HEK293 (cell line): ENCODE measurements at regions not wholly inside any gene's neighbourhood (a gene's known extent, or its start where the extent isn't known, plus 50 kb on each side); places are given as distances from the start of the nearest gene placed in this dataset.
"Not testable (repeated sequence)": the region's sequence is repeated elsewhere in the genome, so short reads cannot be mapped to it uniquely, and the experiment has no call there.

Experiments
- CTCF ChIA-PET: fragments of 350-600 bp; formaldehyde crosslinking; extraction: SDS; loops from one replicate; lab custom pipeline; 2021; ENCODE audit warnings: antibody characterized with exemption; lab: Yijun Ruan, JAX
- POLR2A ChIA-PET: fragments of 300-600 bp; formaldehyde crosslinking; extraction: SDS; loops from one replicate; lab custom pipeline; 2020; ENCODE audit warnings: antibody characterized with exemption, inconsistent platforms; lab: Yijun Ruan, JAX
- H3K27ac ChIP-seq: fragments of 200-500 bp; sonication (Bioruptor generic); 2 replicates; pipeline ENCODE4 v1.5.1; 2014; ENCODE audit warnings: low read depth, low read length, control low read depth, inconsistent platforms; ENCODE audit errors: extremely low read depth
- H3K36me3 ChIP-seq, 2 experiments: fragments of 200-500 bp in 1 of 2; sonication (Bioruptor generic) in 1 of 2; 1 replicate in 1 of 2; 2 replicates in 1 of 2; pipeline ENCODE4 v1.5.1; 2014 to 2017; ENCODE audit warnings: inconsistent platforms in 2 of 2, low read length in 2 of 2; ENCODE audit not compliant: control insufficient read depth in 2 of 2, insufficient read depth in 1 of 2
- H3K4me1 ChIP-seq: fragments of 200-500 bp; sonication (Bioruptor generic); 2 replicates; pipeline ENCODE4 v1.5.1; 2014; ENCODE audit warnings: mild to moderate bottlenecking, low read length, inconsistent platforms; ENCODE audit not compliant: control insufficient read depth, insufficient read depth
- H3K4me3 ChIP-seq: 2 replicates; pipeline ENCODE4 v1.5.1; 2011; ENCODE audit warnings: low read depth, mild to moderate bottlenecking, control low read depth, low read length, moderate library complexity
- H3K9me3 ChIP-seq: fragments of 200-500 bp; sonication (Bioruptor generic); 2 replicates; pipeline ENCODE4 v1.5.1; 2014; ENCODE audit warnings: low read depth, low read length, inconsistent platforms; ENCODE audit not compliant: control insufficient read depth, insufficient read depth
- GLIS1 ChIP-seq: fragments of 450-650 bp; formaldehyde crosslinking; IDR thresholded peaks from 2 replicates; pipeline ENCODE4 v1.5.1; 2016; ENCODE audit warnings: missing biosample characterization, missing genetic modification characterization
- SCRT2 ChIP-seq: fragments of 450-650 bp; formaldehyde crosslinking; IDR thresholded peaks from 2 replicates; pipeline ENCODE4 v1.5.1; 2016; ENCODE audit warnings: missing biosample characterization, missing genetic modification characterization
- SETDB1 ChIP-seq: IDR thresholded peaks from one replicate; pipeline ENCODE4 v1.6.1; 2017; ENCODE audit warnings: mild to moderate bottlenecking, low read length, moderate library complexity, mixed read lengths; ENCODE audit not compliant: insufficient read length
- TRIM28 ChIP-seq: IDR thresholded peaks from 2 replicates; pipeline ENCODE4 v1.6.1; 2011; ENCODE audit warnings: low read length, control low read depth, borderline replicate concordance
- ZBTB49 ChIP-seq: fragments of 450-650 bp; formaldehyde crosslinking; IDR thresholded peaks from 2 replicates; pipeline ENCODE4 v1.5.1; 2016; ENCODE audit warnings: missing biosample characterization, missing genetic modification characterization, low read depth
- ZFP37 ChIP-seq: fragments of 450-650 bp; formaldehyde crosslinking; IDR thresholded peaks from 2 replicates; pipeline ENCODE4 v1.5.1; 2016; ENCODE audit warnings: missing biosample characterization, missing genetic modification characterization
- ZFP69B ChIP-seq: fragments of 450-650 bp; formaldehyde crosslinking; IDR thresholded peaks from 2 replicates; pipeline ENCODE4 v1.5.1; 2016; ENCODE audit warnings: missing biosample characterization, missing genetic modification characterization
- ZNF280C ChIP-seq: fragments of 450-650 bp; formaldehyde crosslinking; IDR thresholded peaks from 2 replicates; pipeline ENCODE4 v1.5.1; 2016; ENCODE audit warnings: missing biosample characterization, missing genetic modification characterization
- ZNF433 ChIP-seq: fragments of 450-650 bp; formaldehyde crosslinking; IDR thresholded peaks from 2 replicates; pipeline ENCODE4 v1.5.1; 2016; ENCODE audit warnings: missing biosample characterization, missing genetic modification characterization, low read depth
- ZNF513 ChIP-seq: fragments of 450-650 bp; IDR thresholded peaks from 2 replicates; pipeline ENCODE4 v1.5.1; 2018; ENCODE audit warnings: missing biosample characterization, missing genetic modification characterization
- ZNF571 ChIP-seq: fragments of 450-650 bp; formaldehyde crosslinking; IDR thresholded peaks from 2 replicates; pipeline ENCODE4 v1.5.0; 2017; ENCODE audit warnings: missing biosample characterization, missing genetic modification characterization
- ZNF585B ChIP-seq: fragments of 450-650 bp; formaldehyde crosslinking; IDR thresholded peaks from 2 replicates; pipeline ENCODE4 v1.5.1; 2016; ENCODE audit warnings: missing biosample characterization, missing genetic modification characterization
- ZNF660 ChIP-seq: fragments of 450-650 bp; IDR thresholded peaks from 2 replicates; pipeline ENCODE4 v1.5.1; 2018; ENCODE audit warnings: missing biosample characterization, mild to moderate bottlenecking, missing genetic modification characterization
- ZNF677 ChIP-seq: fragments of 450-650 bp; IDR thresholded peaks from 2 replicates; pipeline ENCODE4 v1.5.0; 2018; ENCODE audit warnings: missing biosample characterization, mild to moderate bottlenecking, missing genetic modification characterization, moderate library complexity
- ZNF701 ChIP-seq: fragments of 450-650 bp; formaldehyde crosslinking; IDR thresholded peaks from 2 replicates; pipeline ENCODE4 v1.5.1; 2016; ENCODE audit warnings: missing biosample characterization, missing genetic modification characterization
- ZNF830 ChIP-seq: fragments of 450-650 bp; IDR thresholded peaks from 2 replicates; pipeline ENCODE4 v1.5.0; 2018; ENCODE audit warnings: missing biosample characterization, missing genetic modification characterization, low read depth, mild to moderate bottlenecking, moderate library complexity

- ChIA-PET CTCF (no interaction called here), POLR2A (no interaction called here)
- no peaks in the 10 kb centered on the region for H3K36me3 ChIP-seq
- TF ChIP-seq SETDB1 (peak; percentile 54), ZNF585B (tag by site-specific recombination) (peak; percentile 87), TRIM28 (peak; percentile 87; the same call in 1 of the 2 replicates), ZBTB49 (tag by site-specific recombination) (no peak), GLIS1 (no peak), ZNF571 (tag by site-specific recombination) (no peak), ZNF830 (no peak), ZNF280C (no peak), ZNF701 (tag by site-specific recombination) (no peak), ZNF433 (tag by site-specific recombination) (no peak), SCRT2 (tag by site-specific recombination) (no peak), ZFP37 (no peak), ZNF677 (no peak)
- TF ChIP-seq, all 188 proteins: peak for 3
- no peaks in the 10 kb centered on the region for H3K4me1 ChIP-seq
- no peak overlapping the region for H3K27ac ChIP-seq
- no peak overlapping the region for H3K4me3 ChIP-seq
- H3K9me3 ChIP-seq = no peaks in the 10 kb centered on the region
These were observed 62.3 kb downstream of the ATXN7L3B start for GRCh38 chr12:74599932-74600331.

- H3K27ac ChIP-seq, H3K9me3 ChIP-seq, H3K4me1 ChIP-seq, H3K36me3 ChIP-seq, H3K4me3 ChIP-seq, POLR2A ChIA-PET, CTCF ChIA-PET: not testable (repeated sequence)
These were observed 63.2 kb downstream of the ATXN7L3B start for GRCh38 chr12:74600817-74601216.

- Histone ChIP-seq H3K36me3 (no peaks in the 10 kb centered on the region), H3K4me1 (no peaks in the 10 kb centered on the region), H3K9me3 (no peaks in the 10 kb centered on the region), H3K27ac (no peak overlapping the region), H3K4me3 (no peak overlapping the region)
- TF ChIP-seq ZNF513 (tag by site-specific recombination) = no peak
- no peak for TF ChIP-seq ZNF660 (tag by site-specific recombination)
- no peak for TF ChIP-seq ZFP69B (tag by site-specific recombination)
- ChIA-PET POLR2A (no interaction called here), CTCF (no interaction called here)
These were observed 65.4 kb downstream of the ATXN7L3B start for GRCh38 chr12:74602881-74603672.
